ENCODE measurements at regions not wholly inside any gene's neighbourhood (a gene's known extent, or its start where the extent isn't known, plus 50 kb on each side); places are given as distances from the start of the nearest gene placed in this dataset.

- TF ChIP-seq CTCF (IDR thresholded peaks at IDR 0.05; ENCODE audit: borderline replicate concordance, extremely low read depth, low read length, poor library complexity, severe bottlenecking) (no peak), EZH2 (IDR thresholded peaks at IDR 0.05; ENCODE audit: borderline replicate concordance, low read depth, low read length, severe bottlenecking) (no peak)
Measured at GRCh38 chr19:29365836-29366417, 153.0 kb upstream of the UQCRFS1 start.

All from DND-41 (cell line).